Neural progenitor cell (in vitro differentiated cells): ENCODE measurements at regions not wholly inside any gene's neighbourhood (a gene's known extent, or its start where the extent isn't known, plus 50 kb on each side); places are given as distances from the start of the nearest gene placed in this dataset.

ENCODE experiments used
- EZH2 ChIP-seq: fragments of 200-600 bp; sonication (generic); IDR thresholded peaks from 2 replicates; pipeline ENCODE4 v1.6.1; 2017; ENCODE audit warnings: antibody characterized with exemption, mild to moderate bottlenecking, moderate library complexity
- EZH2phosphoT487 ChIP-seq: fragments of 200-600 bp; sonication (generic); IDR thresholded peaks from 2 replicates; pipeline ENCODE4 v1.6.1; 2017; ENCODE audit warnings: antibody characterized with exemption
- TF ChIP-seq, protein P1 (sequence below): fragments of 200-600 bp; sonication (generic); IDR thresholded peaks from 2 replicates; pipeline ENCODE4 v1.5.1; 2017; ENCODE audit warnings: antibody characterized with exemption, mild to moderate bottlenecking

DNA sequence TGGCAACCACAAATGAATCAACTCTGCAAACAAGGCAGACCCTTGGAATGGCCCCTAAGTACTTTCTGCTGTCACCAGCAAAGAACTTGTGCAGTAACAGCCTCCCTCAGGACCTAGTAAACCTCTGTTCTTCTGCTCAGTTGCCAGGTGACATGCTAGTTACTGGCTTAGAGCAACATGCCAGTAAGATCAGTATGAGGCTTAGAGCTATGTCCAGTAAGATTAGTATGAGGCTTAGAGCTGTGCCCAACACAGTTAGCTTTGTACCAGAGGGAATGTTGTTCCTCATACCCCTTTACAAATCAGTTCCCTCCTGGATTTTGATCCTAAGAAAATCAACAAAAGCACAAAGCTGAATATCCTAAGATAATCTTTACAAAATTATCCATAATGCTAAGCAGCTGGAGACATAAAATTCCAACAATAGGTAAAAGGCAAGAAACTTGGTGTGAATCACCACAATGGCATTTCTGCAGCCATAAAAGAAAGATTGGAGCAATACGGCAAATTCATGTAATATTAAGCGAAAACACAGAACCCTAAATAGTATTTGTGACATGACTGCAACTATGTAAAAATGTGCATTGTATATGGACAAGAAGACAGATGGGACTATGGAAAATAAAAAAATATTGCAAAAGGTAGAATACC, 107.3 kb upstream of the LPP start:
- TF ChIP-seq, protein P1, sequence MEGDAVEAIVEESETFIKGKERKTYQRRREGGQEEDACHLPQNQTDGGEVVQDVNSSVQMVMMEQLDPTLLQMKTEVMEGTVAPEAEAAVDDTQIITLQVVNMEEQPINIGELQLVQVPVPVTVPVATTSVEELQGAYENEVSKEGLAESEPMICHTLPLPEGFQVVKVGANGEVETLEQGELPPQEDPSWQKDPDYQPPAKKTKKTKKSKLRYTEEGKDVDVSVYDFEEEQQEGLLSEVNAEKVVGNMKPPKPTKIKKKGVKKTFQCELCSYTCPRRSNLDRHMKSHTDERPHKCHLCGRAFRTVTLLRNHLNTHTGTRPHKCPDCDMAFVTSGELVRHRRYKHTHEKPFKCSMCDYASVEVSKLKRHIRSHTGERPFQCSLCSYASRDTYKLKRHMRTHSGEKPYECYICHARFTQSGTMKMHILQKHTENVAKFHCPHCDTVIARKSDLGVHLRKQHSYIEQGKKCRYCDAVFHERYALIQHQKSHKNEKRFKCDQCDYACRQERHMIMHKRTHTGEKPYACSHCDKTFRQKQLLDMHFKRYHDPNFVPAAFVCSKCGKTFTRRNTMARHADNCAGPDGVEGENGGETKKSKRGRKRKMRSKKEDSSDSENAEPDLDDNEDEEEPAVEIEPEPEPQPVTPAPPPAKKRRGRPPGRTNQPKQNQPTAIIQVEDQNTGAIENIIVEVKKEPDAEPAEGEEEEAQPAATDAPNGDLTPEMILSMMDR: no peak
- TF ChIP-seq EZH2phosphoT487 (no peak), EZH2 (no peak)
